Activated T-cell treated with anti-CD3 and anti-CD28 coated beads, Interleukin-2, amount 50 U/mL, for 4 hours (primary cell): ENCODE measurements at regions not wholly inside any gene's neighbourhood (a gene's known extent, or its start where the extent isn't known, plus 50 kb on each side); places are given as distances from the start of the nearest gene placed in this dataset.
"Not testable (repeated sequence)": the region's sequence is repeated elsewhere in the genome, so short reads cannot be mapped to it uniquely, and the experiment has no call there.

Experiments used
- ATAC-seq, 2 donors: fragments of 200-7000 bp; cut with Tn5 transposase; one replicate each; pipeline ENCODE4 v1.10.0; 2021
- DNase-seq: peaks from one replicate; pipeline ENCODE4 v3.0.0-alpha.2; 2020
- H3K27me3 Mint-ChIP-seq: one replicate; pipeline ENCODE4 v1.8.0; 2021; ENCODE audit warnings: low read depth, mixed read lengths
- H3K36me3 Mint-ChIP-seq: one replicate; pipeline ENCODE4 v1.8.0; 2022; ENCODE audit warnings: mixed read lengths; ENCODE audit not compliant: insufficient read depth
- H3K4me1 Mint-ChIP-seq: one replicate; pipeline ENCODE4 v1.8.0; 2021; ENCODE audit warnings: low read depth, mixed read lengths
- H3K4me3 Mint-ChIP-seq: one replicate; pipeline ENCODE4 v1.8.0; 2021; ENCODE audit warnings: mild to moderate bottlenecking, moderate library complexity, mixed read lengths
- H3K9me3 Mint-ChIP-seq: one replicate; pipeline ENCODE4 v1.8.0; 2021; ENCODE audit warnings: mixed read lengths

DNA sequence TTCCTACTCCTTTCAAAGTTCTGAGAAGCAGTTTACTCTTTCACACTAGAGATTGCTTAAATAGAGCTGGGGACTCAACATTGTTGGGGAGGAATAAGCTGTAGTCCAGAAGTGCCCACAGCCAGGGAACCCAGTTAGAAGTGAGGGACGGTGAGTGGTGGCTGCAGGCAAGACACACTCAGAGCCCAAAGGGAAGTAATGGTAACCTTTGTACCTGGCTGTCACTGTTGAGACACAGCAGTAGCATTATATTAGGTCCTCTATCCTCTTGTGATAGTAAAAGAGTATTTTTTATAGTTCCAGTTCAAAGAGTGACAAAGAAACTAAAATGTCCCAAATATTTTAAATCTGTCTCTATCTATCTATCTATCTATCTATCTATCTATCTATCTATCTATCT lies 263.3 kb downstream of the TTC6 start:
- Mint-ChIP-seq H3K4me3 (no peak overlapping the region), H3K9me3 (peaks cover 5% of the 10 kb centered on the region), H3K27me3 (no peaks in the 10 kb centered on the region), H3K36me3 (no peaks in the 10 kb centered on the region), H3K4me1 (no peaks in the 10 kb centered on the region)
- DNase-seq (no peak), ATAC-seq (no peak)

DNA sequence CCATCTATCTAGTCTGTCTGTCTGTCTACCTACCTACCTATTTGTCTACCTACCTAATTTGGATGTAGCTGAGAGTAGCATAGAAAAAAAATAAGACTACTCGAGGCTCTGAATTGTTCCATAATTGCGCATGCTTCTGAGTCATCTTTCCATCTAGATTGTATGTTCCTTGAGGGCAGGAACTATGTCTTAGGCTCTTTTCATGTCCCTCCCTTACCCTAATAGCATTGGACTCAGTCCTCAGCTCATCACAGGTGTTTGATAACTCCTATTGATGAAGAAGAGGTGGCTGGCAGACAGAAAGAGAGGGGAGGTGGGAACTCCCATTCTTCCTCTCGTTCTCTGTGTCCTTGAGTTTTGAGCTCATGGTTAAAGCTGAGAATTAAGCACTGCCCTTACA lies 263.7 kb downstream of the TTC6 start:
- no peaks in the 10 kb centered on the region for H3K27me3 Mint-ChIP-seq
- H3K4me3 Mint-ChIP-seq: no peak overlapping the region
- no peaks in the 10 kb centered on the region for H3K4me1 Mint-ChIP-seq
- H3K9me3 Mint-ChIP-seq: peaks cover 5% of the 10 kb centered on the region
- no peak for ATAC-seq
- DNase-seq: no peak
- no peaks in the 10 kb centered on the region for H3K36me3 Mint-ChIP-seq

DNA sequence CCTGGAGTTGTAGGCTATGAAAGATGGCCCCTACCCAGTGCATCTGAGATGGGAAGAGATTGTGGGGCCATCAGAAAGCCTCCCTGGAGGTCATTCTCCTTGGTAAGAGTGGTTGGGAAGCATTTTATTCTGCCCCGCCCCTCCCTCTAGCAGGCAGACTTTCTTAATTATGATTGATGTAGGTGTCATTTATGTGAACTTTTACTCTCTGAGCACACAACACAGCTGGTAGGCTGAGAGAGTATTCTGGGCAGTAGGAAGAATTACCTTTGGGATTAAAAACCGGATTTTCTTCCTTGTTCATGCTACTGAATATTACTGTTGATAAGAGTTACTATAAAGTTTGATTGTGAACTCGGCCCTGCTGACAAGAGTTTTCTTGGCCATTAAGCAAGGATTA lies 266.8 kb downstream of the TTC6 start:
- no peaks in the 10 kb centered on the region for H3K27me3 Mint-ChIP-seq
- ATAC-seq: no peak
- H3K4me1 Mint-ChIP-seq: no peaks in the 10 kb centered on the region
- no peak for DNase-seq
- no peak overlapping the region for H3K4me3 Mint-ChIP-seq
- peaks cover 5% of the 10 kb centered on the region for H3K9me3 Mint-ChIP-seq
- no peaks in the 10 kb centered on the region for H3K36me3 Mint-ChIP-seq

DNA sequence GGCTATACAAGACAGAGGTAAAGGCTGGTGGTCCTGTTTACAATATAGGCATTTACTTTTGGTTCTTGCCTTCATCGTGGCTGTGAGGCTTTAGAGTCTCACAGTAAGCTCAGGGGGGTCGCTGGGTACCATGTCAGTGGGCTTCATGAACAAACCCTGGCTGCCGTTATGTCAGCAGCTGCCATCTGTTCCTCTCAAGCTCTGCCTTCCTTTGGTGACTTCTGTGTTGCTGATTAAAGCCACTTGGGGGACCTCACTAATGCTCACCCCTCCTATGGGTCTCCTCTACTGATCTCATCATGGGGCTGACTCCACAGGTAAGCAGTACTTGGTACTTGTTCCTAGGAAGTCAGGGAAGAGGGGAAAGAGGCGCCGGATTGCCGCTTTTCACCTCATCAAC lies 268.7 kb downstream of the TTC6 start:
- H3K4me1 Mint-ChIP-seq: no peaks in the 10 kb centered on the region
- no peak for ATAC-seq
- H3K4me3 Mint-ChIP-seq: no peak overlapping the region

DNA sequence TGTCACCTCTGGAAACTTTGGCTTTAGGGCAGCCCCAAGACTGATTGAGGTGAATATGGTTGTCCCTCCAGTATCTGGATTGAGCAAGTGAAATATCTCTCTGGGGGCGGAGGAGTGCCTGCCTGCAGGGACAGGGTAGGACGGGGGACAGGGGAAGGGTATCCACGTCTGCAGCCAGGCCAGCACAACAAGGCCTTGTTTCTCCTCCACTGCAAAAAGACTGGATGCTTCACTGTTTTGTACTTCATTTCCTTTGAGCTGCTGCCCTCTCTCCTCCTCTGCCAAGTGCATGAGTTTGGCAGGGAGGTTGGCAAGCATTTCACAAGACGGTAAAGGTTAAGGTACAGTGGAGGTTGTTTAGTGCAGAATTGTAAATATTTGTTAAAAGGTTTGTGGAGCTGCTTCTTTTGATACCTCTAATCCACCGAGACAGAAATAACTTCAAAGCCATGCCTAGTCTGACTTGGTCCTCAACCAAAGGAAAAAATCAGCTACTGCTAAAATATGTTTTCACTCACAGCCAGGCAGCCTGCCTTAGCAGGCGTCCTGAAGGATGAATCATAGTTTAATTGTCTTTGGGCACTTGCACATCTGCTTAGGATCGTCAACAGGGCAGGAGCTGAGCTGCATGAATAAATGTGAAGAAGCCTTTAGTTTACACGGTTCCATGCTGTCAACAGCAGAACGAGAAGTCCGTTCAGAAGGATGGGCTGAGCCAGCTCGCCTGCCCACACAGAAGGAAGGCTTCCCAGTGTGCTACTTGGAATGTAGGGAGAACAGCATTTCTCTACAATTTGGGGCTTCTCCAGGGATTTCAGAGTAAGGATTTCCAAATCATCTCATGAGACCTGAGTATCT lies 269.7 kb downstream of the TTC6 start:
- Mint-ChIP-seq H3K27me3 (peaks cover 3% of the 10 kb centered on the region), H3K4me3 (no peak overlapping the region), H3K4me1 (no peaks in the 10 kb centered on the region), H3K36me3 (no peaks in the 10 kb centered on the region), H3K9me3 (no peaks in the 10 kb centered on the region)
- no peak for DNase-seq
- ATAC-seq: no peak

More for the DNA sequence above, 268.7 kb downstream of the TTC6 start:
- peaks cover 4% of the 10 kb centered on the region for H3K9me3 Mint-ChIP-seq
- H3K27me3 Mint-ChIP-seq: peaks cover 3% of the 10 kb centered on the region
- H3K36me3 Mint-ChIP-seq: no peaks in the 10 kb centered on the region
- no peak for DNase-seq

DNA sequence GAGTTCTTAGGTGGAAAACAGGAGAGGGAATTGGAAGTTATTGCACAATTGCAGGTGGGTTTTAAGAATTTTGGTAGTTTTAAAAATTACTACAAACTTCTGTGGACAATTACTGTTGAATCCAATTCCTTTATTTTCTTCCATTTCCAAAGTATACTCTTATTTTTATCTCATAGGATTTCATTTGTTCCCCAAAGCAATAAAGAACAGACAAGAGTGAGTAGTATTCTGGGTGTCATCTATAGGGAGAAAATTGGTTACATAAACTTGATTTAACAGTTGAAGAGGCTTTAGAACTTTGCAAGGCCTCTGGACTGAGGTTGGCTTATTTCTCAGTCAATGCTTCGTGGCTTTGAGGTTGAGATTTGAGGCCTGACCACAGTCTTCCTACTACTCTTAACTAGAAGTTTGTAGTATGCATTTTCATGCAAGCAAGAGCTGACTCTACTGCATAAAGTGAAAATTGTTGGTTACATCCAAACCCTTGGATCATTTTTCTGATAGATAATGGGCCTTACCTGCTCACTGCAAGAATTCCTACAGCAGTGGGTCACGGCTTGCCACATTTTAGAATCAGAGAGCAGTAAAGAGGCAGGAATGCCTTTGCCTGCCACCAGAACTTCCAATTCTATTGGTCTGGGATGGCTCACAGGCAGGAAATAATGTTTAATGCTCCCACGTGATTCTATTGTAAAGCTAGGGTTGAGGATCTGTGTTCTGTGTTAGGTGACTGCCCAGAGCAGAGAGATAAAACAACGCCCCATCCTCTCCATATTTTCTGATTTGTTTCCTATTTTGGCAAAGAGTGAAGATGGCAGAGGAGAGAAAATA lies 270.5 kb downstream of the TTC6 start:
- Mint-ChIP-seq H3K4me1 (no peaks in the 10 kb centered on the region), H3K4me3 (no peak overlapping the region), H3K36me3 (no peaks in the 10 kb centered on the region), H3K27me3 (peaks cover 3% of the 10 kb centered on the region), H3K9me3 (no peaks in the 10 kb centered on the region)
- ATAC-seq (no peak), DNase-seq (no peak)

DNA sequence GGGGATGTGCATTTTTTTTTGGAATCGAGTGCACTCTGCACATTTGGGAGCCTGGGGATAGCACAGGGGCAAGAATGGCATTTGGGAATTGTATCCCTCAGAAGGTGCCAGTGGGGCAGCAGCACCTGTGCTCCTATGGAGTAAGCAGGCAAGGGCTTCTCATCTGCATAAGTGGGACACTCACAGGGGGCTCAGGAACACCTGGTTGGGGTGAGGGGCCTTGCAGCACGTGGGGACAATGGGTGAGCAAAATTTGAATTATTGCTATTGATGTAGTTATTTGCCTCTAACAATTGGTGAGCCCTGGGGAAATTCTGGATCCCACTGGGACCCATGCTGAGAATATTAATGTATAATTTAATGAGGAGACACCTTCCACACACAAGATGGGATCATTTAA lies 274.2 kb downstream of the TTC6 start:
- ATAC-seq (no peak), DNase-seq (no peak)
- H3K36me3 Mint-ChIP-seq: no peaks in the 10 kb centered on the region
- no peak overlapping the region for H3K4me3 Mint-ChIP-seq
- H3K9me3 Mint-ChIP-seq: no peaks in the 10 kb centered on the region
- peaks cover 3% of the 10 kb centered on the region for H3K27me3 Mint-ChIP-seq
- peaks cover 2% of the 10 kb centered on the region for H3K4me1 Mint-ChIP-seq

DNA sequence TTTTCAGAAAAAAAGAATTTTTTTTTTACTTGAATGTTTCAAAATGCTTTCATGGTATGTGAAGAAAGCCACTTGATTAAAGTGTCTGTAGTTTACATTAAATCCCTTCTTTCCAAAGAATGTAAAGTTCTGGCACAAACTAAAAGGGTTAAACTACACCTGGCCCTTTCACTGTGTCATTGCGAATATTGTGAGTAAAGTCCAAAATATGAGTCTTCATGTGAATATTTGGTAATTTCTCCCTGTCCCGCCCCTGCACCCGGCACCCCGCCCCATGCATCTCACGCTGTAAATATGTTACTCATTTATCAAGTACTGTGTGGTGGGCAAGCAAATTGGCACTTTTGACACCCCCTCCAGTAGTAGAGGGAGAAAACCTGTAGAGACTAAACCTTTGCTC lies 274.7 kb downstream of the TTC6 start:
- Mint-ChIP-seq H3K36me3 (no peaks in the 10 kb centered on the region), H3K27me3 (peaks cover 3% of the 10 kb centered on the region), H3K9me3 (no peaks in the 10 kb centered on the region), H3K4me1 (peaks cover 6% of the 10 kb centered on the region), H3K4me3 (no peak overlapping the region)
- DNase-seq (no peak), ATAC-seq (no peak)

DNA sequence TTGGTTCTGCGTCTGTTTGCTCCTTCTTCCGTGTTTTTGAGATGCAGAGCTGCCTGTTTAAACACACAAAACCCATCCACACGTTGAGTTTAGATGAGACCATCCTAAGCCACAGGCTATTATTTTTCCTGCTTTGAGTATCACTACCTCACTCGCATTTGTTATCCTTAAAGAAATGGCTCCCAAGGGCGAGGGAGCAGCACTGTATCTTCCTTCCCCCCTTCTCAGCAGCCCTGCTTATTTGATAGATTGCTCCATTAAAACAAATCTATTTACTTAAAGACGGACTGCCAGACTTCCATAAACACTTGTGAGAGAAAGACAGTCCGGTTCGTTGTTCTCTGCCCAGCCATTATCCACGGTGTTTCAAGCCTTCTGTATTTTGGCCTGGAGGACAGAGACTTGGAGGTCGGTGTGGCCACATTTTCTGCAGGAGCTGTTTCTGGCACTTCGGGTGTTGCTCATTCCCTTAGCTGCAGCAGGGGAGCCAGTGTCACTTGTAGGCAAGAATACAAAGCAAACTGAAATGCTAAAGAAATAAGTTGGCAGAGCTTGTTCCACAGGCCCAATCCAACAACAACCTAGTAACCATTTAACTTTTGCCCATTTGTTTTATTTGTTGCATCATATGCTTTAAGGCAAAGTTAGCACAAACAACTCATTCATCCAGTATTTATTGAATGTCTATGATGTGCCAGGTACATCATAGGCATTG lies 275.4 kb downstream of the TTC6 start:
- Mint-ChIP-seq H3K27me3 (peaks cover 3% of the 10 kb centered on the region), H3K4me1 (peaks cover 6% of the 10 kb centered on the region), H3K4me3 (no peak overlapping the region), H3K36me3 (no peaks in the 10 kb centered on the region), H3K9me3 (no peaks in the 10 kb centered on the region)
- DNase-seq (no peak), ATAC-seq (no peak)

DNA sequence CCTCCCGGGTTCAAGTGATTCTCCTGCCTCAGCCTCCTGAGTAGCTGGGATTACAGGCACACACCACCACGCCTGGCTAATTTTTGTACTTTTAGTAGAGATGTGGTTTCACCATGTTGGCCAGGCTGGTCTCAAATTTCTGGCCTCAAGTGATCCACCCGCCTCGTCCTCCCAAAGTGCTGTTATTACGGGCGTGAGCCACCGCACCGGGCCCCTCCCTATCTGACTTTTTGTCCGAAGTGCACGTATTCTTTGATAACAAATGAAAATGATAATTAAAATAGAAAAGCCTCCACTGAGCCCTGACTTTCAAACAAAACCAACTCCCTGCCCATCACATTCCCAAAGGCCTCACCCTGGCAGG lies 278.6 kb downstream of the TTC6 start:
- not testable (repeated sequence) for H3K9me3 Mint-ChIP-seq, H3K27me3 Mint-ChIP-seq, H3K4me3 Mint-ChIP-seq, ATAC-seq, H3K4me1 Mint-ChIP-seq, DNase-seq, H3K36me3 Mint-ChIP-seq

DNA sequence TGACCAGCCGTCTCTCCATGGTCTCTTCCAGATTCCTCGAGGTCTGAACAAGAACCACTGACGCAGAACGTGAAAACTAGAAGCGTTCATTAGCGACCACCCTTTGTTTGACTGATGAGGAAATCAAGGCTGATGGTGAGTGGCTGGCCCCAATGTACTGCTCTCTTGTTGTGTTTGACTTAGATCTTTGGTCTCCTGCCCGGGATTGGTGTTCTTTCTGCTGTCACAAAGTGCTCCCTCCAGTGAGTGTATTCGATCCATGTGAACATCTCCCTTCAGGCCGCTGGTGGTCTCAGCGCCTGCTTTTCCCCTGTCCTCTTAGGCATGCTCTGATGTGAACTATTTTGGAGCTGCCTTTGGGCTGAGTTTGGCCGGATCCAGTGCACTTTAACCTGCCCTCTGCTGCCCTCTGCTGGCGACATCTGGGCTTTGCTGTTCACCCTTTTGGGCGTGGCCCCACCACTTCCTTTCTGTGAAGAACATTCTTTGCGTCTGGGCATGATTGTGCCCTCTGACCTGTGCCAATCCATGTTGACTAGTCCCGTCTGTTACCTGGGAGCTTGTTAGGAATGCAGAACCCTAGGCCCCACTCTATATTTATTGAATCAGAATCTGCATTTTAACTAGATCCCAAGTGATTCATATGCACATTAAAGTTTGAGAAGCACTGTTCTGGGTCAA lies 279.1 kb downstream of the TTC6 start:
- ATAC-seq: peak; percentile 75 to 84
- Mint-ChIP-seq H3K27me3 (no peaks in the 10 kb centered on the region), H3K4me1 (peaks cover 6% of the 10 kb centered on the region), H3K4me3 (no peak overlapping the region), H3K36me3 (no peaks in the 10 kb centered on the region), H3K9me3 (no peaks in the 10 kb centered on the region)
- peak; percentile 63 for DNase-seq

DNA sequence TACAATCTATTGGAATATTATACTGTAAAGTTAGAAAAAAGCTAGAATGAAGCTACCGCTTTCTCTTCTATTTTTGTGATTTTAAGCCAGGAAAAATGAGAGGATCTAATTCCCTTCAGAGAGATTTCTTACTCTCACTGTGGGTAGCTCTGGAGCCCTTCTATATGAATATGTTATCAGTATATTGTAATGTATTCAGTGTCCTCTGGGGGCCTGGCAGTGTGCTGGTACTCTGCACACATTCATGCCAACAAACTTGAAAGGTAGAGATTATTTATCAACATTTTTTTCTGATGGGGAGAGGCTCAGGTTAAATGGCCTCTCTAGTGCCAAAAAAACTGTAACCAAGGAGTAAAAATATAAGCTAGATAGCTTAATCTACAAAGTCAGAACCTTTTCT lies 292.8 kb downstream of the TTC6 start:
- Mint-ChIP-seq H3K4me1 (no peaks in the 10 kb centered on the region), H3K27me3 (no peaks in the 10 kb centered on the region), H3K9me3 (peaks cover 8% of the 10 kb centered on the region), H3K36me3 (no peaks in the 10 kb centered on the region), H3K4me3 (no peak overlapping the region)
- DNase-seq (no peak), ATAC-seq (no peak)

DNA sequence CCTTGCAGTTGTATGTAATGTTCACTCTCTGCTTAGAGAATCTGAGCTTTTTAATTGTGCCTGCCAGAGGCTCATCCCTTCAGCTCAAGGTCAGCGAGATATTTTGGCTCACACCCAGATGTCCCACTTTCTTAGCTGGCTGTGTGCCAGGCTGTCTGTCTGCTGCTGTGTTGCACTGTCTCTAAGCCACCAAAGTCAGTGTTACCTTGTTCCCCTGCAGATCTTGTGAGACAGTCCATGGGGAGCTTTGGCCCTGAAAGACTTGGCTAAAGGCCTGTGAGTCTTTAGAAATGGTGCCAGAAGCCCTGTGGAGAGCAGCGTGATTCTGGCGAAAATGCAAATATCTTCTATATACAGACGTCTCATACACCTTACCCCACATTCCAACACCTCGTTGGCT lies 293.7 kb downstream of the TTC6 start:
- Mint-ChIP-seq H3K4me1 (no peaks in the 10 kb centered on the region), H3K27me3 (no peaks in the 10 kb centered on the region), H3K36me3 (no peaks in the 10 kb centered on the region), H3K4me3 (no peak overlapping the region), H3K9me3 (peaks cover 8% of the 10 kb centered on the region)
- ATAC-seq (no peak), DNase-seq (no peak)

DNA sequence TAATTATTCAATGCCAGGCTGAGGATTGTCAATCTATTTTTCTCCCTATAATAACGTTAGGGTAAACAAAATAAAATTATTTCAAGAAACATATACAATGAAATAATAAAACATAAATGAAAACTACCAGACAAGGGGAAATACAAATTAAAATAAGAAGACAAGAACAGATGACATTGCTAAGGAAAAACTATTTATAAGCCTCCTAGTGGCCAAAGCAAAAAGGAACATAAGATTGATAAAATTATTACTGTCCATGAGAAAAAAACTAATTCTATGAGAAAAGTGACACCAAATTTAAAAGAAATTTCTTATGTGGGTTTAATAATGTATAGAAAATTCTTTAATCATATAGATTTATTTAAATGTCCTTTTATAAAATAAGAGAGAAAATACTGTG lies 294.7 kb downstream of the TTC6 start:
- Mint-ChIP-seq H3K4me1 (no peaks in the 10 kb centered on the region), H3K27me3 (no peaks in the 10 kb centered on the region), H3K4me3 (no peak overlapping the region), H3K9me3 (peaks cover 8% of the 10 kb centered on the region), H3K36me3 (no peaks in the 10 kb centered on the region)
- DNase-seq (no peak), ATAC-seq (no peak)
